Suppressor macrophage (primary cell): ENCODE measurements at regions not wholly inside any gene's neighbourhood (a gene's known extent, or its start where the extent isn't known, plus 50 kb on each side); places are given as distances from the start of the nearest gene placed in this dataset.
A peak's percentile ranks its signal among the peaks of the same experiment; 100 is the strongest.

Source experiments
- DNase-seq, 4 experiments: peaks; one replicate each; pipeline ENCODE4 v3.0.0-alpha.2; 2020 to 2022

DNA sequence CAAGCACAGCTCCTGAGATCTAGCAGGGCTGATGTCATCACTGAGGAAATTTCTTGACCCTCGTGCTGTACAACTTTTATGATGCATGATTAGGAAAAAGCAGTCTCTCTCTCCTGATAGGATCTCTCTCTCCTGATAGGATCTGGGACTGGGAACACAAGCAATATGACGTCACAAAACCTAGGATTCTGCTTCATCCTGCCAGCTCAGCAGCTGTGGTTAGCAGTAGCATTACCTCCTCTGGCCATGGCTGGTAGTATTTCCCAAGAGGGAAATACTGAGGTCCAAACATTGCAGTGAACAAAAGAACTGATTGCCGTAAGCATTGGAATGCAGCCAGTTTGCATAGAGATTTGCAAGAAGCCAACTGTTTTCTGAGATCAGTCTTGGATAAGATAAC is 521.2 kb upstream of the POU3F3 start:
- DNase-seq: no peak

DNA sequence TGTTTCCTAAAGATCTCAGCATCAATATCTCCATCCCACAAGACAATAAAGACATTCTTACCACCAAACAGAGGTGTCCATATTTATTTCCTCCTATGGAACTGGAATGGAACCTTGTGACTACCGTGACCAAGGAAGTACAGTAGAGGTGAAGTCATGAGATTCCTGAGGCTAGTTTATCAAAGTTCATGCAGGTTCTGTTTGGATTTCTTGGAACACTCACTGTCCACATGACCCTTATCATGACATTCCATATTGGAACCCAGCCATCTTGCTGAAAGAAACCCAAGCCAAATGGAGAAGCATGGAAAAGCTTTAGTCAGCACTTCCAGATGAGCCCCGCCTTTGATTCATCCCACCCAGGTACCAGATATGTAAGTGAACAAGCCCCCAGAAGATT is 516.0 kb upstream of the POU3F3 start:
- DNase-seq: no peak

DNA sequence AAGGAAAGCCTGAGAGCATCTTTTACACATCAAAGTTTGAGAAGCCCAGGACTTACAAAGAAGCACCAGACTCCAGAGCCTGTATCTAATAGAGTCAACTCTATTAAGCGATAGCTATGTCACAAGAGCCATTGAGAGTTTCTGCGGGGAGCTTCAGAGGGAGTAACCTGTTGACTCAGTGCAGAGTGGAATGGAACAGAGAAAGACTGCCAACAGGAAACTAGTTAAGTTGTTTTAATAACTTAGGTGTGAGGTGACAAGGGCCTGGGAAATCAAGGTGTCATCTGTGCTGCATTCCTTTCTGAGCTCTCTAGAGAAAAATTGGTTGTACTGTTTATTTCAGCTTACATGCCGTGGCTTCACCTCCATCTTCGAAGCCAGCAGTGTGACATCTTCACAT is 513.8 kb upstream of the POU3F3 start:
- DNase-seq: no peak

DNA sequence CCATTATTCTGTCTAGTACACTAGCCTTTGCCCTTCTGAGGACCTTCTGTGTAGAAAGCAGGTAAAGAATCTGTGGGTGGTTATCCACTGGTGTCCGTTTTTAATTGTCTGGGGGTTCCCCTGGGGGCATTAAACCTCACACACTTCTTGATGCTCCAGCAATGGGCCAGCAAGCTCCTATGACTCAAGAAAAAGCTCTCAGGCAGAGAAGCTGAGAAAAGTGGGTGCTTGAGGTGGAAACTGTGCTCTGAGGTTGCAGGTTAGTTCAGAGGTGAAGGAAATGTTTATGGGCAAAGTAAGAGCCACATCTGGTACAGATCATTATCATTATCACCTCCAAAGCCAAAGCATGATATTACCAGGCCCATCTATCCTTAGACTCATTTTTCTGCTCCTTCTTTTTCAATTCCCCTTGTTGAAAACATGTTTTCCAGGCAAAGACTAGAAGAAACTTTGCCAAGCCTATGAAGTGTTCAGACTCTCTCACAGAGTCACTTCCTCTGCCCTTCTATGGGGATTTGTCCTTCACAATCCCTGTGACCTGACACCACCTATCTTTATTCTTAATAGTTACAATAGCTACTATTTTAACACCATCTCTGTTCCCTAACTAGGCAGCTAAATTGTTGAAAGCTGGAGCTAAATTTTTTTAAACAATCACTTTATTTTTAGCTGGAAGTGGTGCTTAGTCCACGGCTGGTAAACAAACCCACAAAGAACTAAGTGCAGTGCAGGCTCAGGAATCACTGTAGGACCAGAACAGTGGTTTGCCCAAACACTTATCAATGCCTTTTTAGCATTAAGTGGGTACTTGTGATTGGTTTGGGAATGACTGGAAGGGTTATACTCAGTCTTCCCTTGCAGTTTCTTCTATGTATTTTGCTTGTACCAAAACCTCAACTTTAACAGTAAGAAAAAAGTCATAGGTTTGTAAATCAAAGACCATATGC is 512.8 kb upstream of the POU3F3 start:
- DNase-seq: no peak

DNA sequence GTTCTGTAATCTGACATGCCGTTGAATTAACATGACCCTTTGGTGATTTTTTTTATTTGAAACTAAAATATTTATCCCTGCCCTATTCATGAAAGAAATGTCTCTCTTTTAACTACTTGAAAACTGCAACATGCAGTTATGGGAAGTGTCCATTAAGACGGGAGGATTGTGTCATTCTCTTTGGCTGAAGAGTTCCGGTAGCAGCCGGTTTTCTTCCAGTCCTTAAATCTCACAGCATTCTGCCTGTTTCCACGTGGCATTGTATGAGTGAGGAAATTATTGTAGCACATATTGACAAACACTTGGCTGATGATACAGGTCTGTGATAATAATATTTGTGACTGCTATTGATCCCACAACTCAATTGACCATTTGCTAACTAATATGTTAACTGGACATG is 509.6 kb upstream of the POU3F3 start:
- no peak for DNase-seq

DNA sequence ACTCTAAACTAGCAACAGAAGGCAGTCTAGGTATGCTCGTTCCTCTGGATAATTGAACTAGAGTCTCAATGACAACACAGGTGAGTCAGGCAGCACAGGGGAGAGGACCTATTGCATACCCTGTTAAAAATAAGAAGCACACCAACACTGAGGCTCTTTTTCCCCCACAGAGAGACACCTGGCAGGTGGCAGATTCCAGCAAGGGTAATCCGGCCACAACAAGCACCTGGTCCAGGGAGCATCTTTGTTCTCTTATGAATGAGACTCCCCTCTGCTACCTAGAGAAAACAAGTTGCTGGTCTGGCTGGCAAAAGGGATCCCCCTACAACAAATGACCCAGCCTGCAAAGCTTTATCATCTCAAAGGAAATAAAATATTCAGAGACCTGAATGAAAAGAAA is 508.9 kb upstream of the POU3F3 start:
- no peak for DNase-seq

DNA sequence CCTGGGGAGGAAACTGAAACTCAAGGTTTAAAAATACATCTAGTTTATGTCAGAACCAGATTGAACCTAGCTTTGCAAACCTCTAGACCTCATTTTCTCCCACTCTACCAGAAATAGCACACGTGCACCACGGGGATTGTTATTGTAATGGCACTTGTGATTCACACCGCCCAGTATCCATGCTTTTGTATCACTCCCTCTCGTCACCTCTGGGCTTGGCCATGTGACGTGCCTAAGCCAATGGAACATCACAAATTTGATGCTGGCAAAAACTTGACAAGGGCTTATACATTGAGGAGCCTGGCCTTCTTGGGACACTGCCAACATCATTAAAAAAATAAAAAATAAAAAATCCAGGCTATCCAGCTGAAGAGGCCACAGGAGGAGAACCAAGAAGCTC is 495.8 kb upstream of the POU3F3 start:
- no peak for DNase-seq

DNA sequence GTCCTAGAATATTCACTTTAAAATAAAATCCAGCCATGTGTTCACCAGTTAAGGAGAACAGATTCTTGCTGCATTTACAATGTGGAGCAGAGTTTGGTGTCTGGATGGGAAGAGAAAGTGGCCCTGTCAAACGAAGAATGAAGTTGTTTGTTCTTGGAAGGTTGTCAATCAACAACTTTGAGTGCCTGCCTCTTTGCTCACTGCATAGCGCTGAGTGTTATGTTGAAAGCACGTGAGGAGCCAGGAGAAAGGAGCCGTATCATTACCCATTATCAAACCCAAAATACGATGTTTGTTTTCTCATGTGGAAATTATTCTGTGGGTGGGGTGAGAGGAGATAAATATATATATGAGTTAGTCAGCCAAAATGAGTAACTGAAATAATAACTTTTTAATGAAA is 492.5 kb upstream of the POU3F3 start:
- DNase-seq: no peak

DNA sequence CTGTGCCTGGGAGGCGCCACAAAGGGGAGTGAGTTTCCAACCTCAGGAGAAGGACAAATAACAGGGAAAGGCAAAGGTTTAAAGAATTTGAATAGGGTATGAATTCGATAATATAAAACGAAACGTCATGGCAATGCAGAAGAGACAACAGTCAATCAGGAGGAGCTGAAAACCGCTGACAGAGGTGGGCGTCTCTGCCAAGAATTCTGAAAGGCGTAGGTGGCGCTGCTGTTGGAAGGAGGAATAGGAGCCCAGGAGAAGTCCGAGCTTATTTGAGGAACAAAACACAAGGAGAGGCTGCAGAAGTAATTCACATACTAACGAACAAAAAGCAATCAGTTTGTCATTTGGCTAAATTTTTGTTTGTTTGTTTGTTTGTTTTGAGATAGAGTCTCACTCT is 485.8 kb upstream of the POU3F3 start:
- no peak for DNase-seq

DNA sequence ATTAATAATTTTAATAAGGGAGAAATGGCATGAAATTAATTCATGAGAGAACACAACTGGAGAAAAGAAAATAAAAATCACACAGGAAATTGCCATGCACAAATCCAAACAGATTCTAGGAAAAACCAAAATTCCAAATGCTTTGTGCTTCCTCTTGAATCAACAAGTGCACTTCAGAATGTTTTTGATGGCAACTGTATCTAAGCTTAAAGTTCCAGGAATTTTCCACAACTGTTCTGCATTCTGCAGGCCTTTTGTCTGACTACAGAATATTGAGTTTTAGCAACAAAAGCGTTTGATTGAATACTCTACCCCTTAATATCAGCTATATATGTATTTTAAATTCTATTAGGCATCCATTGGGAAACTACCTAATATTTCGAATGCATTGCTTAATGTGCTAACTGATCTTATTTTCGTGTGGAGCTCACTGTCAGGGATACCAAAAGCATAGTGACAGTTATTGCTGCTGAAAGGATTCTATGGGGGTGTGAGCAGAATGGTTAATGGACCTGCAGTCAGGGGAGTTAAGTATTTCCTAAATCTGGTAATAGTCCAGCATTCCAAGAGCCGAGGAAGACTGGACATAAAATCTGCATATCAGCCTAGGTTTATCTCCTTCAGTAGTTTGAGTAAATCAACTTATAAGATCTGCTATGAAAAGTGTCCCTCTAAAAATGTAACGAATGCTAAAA is 482.7 kb upstream of the POU3F3 start:
- DNase-seq: no peak

DNA sequence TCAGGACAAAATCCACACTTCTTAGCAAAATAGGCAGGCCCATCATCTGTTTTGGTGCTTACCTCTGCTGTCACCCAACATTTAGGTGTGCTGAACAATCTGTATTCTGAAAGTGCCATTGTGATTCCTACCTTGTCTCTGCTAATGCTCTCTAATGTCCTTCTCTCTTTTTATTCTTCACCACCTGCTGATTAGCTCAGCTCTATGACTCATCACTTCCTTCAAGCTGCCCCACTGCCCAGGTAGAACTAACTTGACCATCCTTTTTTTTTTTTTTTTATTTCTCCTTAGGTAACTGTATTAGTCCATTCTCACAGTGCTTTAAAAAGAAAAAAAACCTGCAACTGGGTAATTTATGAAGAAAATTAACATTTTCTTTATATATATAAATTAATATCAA is 478.7 kb upstream of the POU3F3 start:
- DNase-seq: no peak

DNA sequence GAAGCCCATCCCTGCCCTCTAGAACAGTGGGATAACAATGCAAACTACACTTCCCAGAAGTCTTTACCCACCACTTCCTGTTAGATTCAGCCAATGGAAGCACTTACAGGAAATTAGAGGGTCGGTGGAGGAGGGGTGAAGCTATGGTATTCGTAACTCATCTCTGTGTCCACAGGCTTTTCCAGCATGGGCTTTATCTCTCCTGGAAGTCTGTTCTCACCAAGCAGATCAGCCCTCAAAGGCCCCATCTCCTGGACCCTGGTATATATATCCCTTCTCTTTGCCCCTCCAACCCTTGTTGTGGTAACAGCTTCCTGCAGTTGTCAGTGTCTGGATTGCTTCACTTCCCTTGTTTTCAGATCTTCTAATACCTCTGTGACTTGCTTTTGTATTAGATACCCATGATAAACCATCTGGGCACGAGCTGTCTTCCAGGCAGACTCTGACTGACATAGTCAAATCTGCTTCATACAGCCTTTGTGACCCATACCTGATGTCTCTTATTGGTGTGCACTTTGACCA is 475.0 kb upstream of the POU3F3 start:
- peak; percentile 19 to 61 (median 42) for DNase-seq

DNA sequence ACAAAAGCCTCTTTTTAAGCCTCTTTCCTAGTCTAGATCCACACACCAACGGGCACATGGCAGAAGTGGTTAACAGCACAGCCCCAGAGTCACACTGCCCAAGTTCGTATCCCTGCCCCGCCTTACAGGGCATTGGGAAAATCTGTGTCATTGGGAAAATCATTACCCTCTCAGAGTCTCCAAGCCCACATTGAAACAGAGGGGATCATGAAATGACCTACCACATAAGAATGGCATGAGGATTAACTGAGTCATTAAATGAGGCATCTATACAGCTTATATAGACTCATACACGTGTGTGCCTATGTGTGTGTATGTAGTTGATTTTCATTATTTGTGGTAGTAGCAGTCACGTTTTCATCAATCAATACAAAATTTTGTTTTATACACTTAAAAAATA is 469.0 kb upstream of the POU3F3 start:
- no peak for DNase-seq

DNA sequence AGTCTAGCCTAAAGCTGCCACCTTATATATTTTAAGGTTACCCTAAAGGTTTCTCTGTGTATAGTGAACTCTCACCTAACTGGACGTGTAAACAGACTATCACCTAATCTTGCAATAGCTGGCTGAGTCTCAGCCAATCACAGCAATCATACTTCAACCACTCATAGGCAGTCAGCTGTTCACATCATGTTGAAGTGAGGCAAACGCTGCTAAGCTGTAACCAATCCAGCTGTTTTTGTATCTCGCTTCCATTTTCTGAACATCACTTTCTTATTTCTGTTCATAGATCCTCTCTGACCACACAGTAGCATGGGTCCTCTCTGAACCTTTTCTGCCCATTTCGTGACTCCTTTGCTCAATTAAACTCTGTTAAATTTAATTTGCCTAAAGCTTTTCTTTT is 468.2 kb upstream of the POU3F3 start:
- DNase-seq: no peak

DNA sequence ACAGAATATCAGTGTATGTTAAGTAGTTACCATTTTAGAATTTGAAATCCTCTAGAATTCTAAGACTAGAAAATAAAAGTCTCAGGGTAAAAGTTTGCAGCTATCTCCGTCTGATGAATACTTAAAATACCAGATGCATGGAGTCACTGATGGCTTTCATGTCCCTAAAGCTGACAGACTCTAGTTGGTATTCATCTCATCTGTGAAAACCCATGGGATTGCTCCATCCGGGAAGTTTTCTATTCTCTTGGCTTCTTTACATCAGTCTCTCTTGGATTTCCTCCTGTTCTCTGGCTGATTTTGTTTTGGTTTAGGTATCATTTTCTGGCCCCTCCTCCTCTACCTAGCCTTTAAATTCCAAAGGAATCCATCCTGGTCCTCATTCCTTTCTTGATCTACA is 465.6 kb upstream of the POU3F3 start:
- no peak for DNase-seq

DNA sequence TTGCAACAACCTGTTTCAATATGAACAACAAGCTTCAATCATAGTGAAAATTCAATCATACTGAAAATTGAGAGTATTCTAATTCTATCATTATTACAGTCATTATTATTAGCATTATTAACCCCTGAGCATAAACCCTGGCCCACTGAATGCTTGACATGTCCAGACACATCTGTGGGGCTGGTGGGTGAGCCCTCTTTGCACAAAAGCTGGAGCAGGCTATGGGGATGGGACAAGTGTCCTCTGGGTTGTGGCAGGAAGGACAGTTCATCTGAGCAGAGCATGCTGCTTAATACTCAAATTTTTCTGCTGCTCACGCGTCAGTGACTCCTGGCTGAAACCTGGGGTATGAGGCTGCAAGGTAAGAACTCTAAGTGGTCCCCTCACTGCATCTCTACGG is 451.1 kb upstream of the POU3F3 start:
- no peak for DNase-seq

DNA sequence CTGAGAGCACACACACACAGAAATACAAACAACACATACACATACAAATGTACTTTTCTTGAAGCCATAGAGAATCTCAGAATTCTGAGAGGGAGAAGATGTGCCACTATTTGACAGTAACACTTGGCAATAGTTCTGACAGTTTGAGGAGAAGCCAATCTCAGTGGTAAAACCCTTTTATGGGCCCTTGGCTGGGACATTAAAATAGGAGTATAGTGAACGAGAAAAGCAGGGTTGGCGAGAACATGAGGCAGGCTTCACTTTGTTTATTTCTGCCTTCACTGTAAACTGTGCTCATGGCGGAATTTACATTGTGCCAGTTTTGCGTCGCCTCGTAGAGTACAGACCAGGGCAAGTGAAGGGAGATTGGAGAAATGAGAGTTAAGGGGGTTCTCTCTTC is 449.4 kb upstream of the POU3F3 start:
- no peak for DNase-seq

DNA sequence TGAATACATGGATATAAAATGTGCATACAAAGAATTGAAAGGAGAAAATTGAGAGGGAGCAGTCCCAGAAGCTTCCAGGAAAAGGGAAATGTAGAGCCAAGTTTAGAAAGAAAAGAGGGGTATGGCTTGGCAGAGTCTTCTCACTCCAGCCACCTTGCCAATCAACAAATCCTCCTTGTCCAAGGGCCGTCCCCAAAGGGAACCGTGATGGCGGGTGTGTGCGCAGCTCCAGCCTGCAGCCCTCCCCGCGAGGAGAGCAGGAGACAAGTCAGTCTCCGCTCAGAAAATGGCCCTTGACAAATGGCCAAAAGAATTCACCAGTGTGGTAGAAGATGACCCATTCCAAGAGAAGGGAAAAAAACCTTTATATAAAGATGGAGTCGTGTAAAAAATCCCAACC is 448.3 kb upstream of the POU3F3 start:
- no peak for DNase-seq

DNA sequence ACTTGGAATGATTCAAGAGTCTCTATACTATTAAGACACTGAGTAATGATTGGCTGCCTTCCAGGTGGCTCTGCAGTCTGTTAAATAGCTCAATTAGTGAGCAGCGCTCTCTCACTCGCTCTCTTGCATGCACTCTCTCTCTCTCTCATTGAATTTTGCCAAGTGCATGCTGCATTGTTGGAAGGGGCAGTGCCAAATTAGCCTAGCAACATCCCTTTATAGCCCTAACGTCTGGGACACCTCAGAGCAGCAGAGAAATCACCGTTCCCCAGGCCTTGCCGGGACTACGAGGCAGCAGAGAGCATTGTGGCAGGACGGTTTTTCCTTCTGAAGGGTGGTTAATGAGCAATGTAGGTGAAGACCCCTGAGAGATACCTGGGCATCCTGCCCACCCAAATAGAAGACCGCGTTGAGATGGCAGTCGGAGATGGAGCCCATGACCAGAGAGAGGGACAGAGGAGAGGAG is 447.6 kb upstream of the POU3F3 start:
- DNase-seq: no peak

DNA sequence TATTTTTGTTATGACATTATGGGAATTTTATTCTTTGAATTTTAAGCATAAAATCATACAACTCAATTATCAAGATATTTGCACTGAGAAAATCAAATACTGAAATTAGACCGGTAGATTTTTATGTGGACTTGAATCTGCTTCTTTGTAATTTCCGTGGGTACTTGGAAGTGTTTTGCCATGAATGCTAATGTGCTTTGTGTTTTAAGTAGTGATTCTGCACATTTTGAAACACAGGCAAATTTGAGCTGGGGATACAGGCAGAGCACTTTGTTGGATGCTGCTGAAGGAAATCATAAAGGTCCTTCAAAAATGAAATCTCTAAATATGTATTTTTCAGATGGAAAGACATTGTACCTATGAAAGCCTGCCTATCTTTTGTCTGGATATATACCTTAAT is 446.3 kb upstream of the POU3F3 start:
- DNase-seq: no peak

DNA sequence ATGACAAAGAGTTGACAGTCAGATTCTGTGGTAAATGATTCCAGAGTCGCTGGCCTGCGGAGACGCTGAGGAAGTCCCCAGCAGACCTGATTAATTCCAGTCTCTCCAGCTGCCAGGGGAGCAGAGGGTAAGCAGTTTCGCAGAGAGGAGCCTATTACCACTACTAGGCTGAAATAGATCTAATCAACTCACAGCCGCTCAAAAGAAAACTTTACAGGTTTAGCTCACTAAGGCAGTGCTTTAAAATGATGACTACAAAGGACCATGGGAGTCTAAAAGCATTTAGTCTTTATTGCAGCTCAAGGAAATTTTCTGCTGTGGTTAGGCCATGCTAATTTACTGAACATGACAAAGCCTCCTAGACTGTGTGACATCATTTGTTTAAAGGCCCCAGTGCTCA is 445.6 kb upstream of the POU3F3 start:
- no peak for DNase-seq

DNA sequence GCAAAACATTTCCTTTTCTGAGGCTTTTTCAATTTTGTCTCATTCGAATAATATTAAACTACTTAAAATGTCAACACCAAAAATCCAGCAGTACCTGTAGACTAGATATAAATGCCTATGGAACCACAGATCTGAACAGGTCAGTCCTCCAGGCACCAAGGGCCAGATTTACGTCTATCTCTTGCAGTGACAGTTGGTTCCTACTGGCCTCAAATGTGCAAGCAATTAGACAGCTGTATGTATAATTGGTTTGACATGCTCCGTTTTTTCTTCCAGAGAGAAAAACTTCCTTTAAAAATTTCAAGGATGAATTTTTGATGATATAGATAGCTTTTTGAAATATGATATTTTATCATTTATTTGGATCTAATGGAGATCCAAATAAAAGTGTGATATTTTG is 443.8 kb upstream of the POU3F3 start:
- no peak for DNase-seq

DNA sequence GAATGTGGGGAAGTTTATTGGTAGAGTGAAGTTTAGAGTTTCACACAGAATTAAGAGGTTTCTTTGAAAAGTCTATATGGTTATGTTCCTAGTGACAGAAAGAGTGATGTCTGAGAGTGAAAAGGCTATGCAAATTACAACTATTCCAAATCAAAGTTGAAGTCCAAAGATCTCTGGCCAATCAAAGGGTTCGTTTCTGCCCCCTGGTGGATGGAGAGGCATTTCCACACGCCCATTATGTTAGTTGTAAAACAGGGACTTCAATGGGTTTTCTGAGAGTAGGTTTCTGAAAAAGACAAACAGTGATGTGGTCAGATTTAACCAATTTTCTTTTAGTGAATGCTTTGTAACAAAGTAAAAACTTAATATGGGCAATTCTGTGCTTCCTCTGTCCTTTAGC is 441.5 kb upstream of the POU3F3 start:
- peak; percentile 32 to 55 (median 48) for DNase-seq

DNA sequence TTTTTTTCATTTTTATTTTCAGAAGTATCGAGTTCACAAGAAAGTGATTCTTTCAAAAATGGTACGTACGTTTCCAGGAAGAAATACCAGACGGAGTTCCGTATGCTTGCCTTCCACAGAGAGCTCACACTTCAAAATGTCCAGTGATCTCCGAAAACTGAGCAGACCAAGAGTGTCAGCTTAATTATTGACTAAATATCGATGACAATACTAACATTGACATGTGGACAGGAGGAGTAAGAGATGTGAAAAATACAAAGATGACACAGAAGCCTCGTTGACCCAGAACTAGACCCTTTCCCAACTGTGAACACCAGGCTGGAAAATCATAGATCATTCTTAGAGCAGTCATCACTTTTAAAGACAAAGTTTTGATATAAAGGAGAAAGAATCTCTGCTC is 440.0 kb upstream of the POU3F3 start:
- DNase-seq: no peak
